Dermis blood vessel endothelial cell (primary cell): ENCODE measurements at regions not wholly inside any gene's neighbourhood (a gene's known extent, or its start where the extent isn't known, plus 50 kb on each side); places are given as distances from the start of the nearest gene placed in this dataset.
"Not testable (repeated sequence)": the region's sequence is repeated elsewhere in the genome, so short reads cannot be mapped to it uniquely, and the experiment has no call there.

ENCODE experiments used
- DNase-seq: peaks from one replicate; pipeline ENCODE4 v3.0.0; 2010

GRCh38 chr13:62551588-62551987 lies 1135.9 kb upstream of the PCDH20 start:
- DNase-seq, result no peak

DNA sequence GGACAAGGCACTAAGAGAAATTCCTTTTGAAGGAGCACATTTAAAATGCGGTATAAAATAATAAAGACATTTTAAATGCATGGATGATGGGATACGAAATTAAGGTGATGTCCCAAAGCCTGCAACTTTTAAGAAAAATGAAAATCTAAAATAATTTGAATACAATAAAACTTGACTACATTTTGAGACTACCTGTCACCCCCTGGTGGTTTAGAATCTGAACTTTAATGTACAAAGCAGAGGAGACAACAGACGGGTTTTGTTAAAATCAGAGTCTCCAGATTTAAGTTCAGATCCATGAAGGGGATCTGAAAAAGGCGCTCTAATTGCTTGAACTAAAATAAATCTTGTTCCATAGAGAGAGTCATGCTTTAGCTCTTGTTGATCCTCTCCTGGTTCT lies 1129.3 kb upstream of the PCDH20 start:
- DNase-seq, result no peak

GRCh38 chr13:62537593-62537992 lies 1121.9 kb upstream of the PCDH20 start:
- DNase-seq, result no peak

DNA sequence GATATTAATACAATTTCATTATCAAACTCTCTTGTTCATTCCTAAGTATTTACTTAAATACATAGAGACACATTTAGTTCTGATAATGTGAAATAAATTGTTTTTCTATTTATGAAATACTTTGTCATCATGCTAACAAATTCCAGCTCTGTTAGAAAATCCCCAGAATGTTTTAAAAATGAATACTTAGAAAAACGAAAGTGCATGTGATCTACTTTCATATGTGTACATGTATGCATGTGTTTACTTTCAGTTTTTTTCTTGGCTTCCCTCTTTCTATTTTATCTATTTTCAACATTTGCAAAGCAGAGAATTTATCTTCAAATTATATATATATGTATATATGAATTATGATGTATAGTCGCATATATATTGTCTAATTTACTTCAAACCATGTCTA lies 1110.0 kb upstream of the PCDH20 start:
- DNase-seq, result no peak

GRCh38 chr13:62524498-62524897 lies 1108.8 kb upstream of the PCDH20 start:
- DNase-seq, result no peak

- DNase-seq, result no peak
Measured at GRCh38 chr13:62524061-62524460, 1108.4 kb upstream of the PCDH20 start.

GRCh38 chr13:62512194-62513141 lies 1096.8 kb upstream of the PCDH20 start:
- DNase-seq, result peak; percentile 1

- DNase-seq, result no peak
Measured at GRCh38 chr13:62510906-62511655, 1095.4 kb upstream of the PCDH20 start.

- DNase-seq, result no peak
Measured at GRCh38 chr13:62502588-62502987, 1086.9 kb upstream of the PCDH20 start.

GRCh38 chr13:62489731-62490130 lies 1074.1 kb upstream of the PCDH20 start:
- no peak for DNase-seq

GRCh38 chr13:62483774-62484173 lies 1068.1 kb upstream of the PCDH20 start:
- no peak for DNase-seq

DNA sequence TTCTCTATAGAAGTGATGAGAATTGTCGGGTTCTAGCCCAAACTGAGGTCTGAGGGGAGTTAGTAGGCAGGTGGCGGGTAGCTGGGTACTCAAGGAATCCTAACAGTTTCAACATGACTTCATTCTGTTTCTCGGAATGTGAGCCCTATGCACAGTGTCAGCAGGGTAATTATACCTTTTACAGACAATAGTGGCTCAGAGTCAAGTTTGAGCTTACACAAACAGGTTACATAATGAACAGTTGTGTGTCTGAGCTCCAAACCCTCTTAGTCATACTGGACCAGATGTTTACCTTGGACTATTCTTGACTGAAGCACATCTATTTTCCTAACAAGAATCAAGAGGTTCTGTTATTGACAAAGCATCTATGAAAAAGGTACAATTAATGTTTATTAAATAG lies 1066.7 kb upstream of the PCDH20 start:
- no peak for DNase-seq

- no peak for DNase-seq
Measured at GRCh38 chr13:62473944-62474237, 1058.2 kb upstream of the PCDH20 start.

- no peak for DNase-seq
Measured at GRCh38 chr13:62473190-62473943, 1057.7 kb upstream of the PCDH20 start.

- DNase-seq, result no peak
Measured at GRCh38 chr13:62453761-62454160, 1038.1 kb upstream of the PCDH20 start.

- DNase-seq, result no peak
Measured at GRCh38 chr13:62450759-62451158, 1035.1 kb upstream of the PCDH20 start.

GRCh38 chr13:62447771-62448382 lies 1032.2 kb upstream of the PCDH20 start:
- DNase-seq, result not testable (repeated sequence)

GRCh38 chr13:62444805-62445204 lies 1029.2 kb upstream of the PCDH20 start:
- DNase-seq, result no peak

- no peak for DNase-seq
Measured at GRCh38 chr13:62434081-62434480, 1018.4 kb upstream of the PCDH20 start.

DNA sequence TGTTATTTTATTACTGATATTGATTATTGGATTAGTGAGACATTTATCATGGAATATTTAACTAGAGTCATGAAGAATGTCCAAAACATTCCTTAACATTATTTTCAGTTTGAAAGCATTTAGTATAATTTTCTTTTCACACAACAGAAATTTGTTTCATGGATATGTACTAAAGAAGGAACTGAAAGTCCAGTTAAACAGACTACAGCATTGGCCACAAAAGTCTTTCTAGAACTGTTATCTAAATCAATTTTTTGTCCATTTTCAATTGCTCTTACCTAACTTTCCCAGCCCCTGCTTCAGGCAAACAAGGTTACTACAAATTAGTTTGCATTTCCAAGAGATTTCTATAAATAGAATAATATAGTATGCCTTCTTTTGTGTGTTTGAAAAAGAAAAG lies 1018.0 kb upstream of the PCDH20 start:
- DNase-seq, result no peak

GRCh38 chr13:62432906-62433305 lies 1017.3 kb upstream of the PCDH20 start:
- DNase-seq, result no peak

GRCh38 chr13:62432295-62432694 lies 1016.6 kb upstream of the PCDH20 start:
- DNase-seq, result no peak

GRCh38 chr13:62431852-62432251 lies 1016.2 kb upstream of the PCDH20 start:
- DNase-seq, result no peak
